ENCODE measurements at regions not wholly inside any gene's neighbourhood (a gene's known extent, or its start where the extent isn't known, plus 50 kb on each side); places are given as distances from the start of the nearest gene placed in this dataset.
"Not testable (repeated sequence)": the region's sequence is repeated elsewhere in the genome, so short reads cannot be mapped to it uniquely, and the experiment has no call there.

DNA sequence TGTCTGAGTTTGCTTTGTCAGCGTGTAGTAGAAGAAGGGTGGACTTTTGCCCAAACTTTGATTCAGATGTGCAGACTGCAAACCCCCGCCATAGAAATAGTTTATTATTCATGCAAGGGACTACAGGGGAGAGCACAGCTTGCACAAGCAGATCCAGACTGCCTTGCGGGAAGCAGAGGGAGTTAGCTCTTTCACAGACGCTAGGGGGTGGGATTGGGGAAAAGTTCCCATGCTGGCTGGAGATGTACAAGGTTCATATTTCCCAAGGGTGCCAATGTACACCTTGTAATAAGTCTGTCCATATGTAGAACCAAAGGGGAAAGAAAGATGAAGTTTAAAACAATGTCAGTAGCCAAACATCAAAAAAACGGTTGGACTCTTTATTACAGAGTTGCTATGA lies 749.7 kb upstream of the COX7C start:
- no peak for DNase-seq

DNA sequence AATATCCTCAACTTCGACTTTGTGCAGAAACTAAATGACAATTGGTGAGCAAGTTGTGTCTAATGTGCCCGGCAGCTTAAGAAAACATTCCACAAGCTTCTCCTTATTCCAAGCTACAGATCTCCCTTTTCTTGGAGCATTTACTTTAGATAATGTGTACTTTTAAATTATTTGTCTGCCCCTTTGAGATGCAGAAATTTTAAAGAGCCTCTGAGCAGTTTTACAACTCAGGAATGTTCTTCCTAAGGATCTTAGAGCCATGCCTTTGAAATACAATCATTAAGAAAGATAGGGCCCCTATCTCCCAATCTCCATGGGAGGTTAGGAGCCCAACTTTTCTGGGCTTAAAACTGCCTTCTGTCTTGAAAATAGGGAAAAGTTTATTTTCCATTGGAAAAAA lies 723.7 kb upstream of the COX7C start:
- no peak for DNase-seq

DNA sequence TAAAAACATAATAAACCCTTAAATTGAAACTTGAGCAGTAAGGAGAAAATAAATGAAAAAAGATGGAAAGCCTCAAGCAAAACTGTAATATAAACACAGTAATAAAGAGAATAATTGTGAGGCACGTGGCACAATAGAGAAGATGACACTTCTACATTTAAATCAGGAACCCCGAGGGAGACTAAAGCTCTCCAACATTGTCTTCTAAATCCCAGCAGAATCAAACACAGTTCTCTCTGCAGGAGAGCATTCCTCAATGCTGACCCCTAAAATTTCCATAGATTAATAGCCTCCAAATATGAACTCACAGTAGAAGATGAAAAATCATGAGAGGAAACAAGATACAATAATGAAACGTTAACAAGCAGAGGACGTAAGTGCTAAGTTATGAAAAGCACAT lies 721.2 kb upstream of the COX7C start:
- no peak for DNase-seq

DNA sequence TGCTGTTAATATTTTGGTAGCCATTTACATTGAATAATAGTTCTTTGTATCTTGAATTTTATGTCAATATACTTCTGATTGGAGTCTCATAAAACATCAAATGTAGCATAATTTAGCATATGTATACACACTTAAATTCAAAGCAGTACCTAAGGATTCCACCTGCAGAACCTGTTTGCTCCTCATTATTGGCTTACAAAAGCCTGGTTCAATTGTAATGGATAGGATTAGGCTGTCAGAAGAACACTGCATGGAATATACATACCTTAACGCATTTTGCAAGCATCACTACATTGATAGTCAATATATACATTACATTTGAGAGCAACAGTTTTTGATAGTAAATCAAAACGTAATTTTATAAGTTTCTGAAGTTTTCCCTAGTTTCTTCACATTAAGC lies 711.3 kb upstream of the COX7C start:
- DNase-seq: no peak

DNA sequence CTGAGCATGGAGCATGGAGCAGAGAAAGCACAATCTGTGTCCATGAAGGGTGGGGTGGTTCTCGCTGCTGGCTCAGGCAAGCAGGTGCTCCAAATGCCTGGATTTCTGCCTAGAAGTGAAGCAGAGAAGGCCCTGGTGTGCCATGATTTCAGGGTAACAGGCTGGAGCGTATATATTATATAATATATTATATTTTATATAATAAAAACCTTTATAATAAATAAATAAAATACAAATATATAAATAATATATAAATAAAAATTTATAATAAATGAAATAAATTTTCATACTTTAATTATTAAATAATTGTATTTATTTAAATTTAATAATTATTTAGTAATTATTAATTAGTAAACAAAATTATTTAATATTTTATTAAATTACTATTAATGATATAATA lies 707.4 kb upstream of the COX7C start:
- DNase-seq: no peak

DNA sequence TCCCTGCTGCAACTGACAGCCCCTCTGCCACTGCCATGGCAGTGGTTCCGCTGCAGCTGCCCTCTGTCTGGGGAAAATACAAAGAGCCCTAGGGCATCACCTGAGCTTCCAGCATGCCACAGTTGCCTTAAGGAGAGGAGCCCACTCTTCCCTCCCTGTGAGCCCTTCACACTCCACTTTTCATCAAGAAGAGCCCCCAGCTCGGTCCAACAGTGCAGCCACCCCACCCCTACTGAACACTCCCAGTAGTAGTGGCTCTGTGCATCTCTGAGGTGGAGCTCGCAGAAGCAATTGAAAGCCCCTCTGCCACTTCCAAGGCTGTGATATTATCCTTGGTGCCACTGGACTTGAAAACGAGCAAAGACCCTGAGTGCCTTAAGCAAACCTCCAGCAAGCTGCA lies 696.8 kb upstream of the COX7C start:
- no peak for DNase-seq

DNA sequence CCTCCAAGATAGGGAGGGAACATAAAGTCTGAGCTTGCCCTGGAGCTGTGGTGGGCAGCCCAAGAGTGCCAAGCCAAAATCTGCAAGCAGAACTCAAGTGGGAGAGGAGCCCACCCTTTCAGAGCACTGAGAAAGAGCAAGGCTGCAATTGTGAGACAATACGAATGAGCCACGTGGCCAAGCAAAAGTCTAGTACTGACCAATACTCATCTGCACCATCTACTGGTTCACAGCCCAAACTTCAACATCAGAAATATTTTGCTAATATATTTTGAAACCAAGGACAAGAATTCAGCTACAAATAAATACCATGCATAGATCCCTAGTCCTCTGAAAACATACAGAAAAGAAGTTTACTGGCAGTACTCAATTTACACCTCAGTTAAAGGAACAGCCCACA lies 696.2 kb upstream of the COX7C start:
- DNase-seq: no peak

DNA sequence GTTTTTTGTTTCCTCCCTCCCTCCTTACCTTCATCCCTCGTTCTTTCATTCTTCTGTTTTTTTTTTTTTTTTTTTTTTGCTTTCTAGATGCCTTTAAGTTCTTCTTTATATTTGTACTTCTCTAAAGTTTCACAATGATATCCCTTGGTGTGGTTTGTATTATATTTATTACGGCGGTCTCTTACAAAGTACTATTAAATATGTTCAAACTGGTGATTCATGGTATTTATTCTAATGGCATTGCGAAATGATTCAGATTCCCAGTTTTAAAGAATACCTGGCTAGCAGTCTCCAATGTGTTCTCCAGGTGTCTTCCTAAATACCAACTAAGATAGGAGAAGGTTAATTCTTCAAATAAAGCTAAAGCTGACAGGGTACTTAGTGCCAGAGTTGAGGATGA lies 690.1 kb upstream of the COX7C start:
- DNase-seq: no peak

DNA sequence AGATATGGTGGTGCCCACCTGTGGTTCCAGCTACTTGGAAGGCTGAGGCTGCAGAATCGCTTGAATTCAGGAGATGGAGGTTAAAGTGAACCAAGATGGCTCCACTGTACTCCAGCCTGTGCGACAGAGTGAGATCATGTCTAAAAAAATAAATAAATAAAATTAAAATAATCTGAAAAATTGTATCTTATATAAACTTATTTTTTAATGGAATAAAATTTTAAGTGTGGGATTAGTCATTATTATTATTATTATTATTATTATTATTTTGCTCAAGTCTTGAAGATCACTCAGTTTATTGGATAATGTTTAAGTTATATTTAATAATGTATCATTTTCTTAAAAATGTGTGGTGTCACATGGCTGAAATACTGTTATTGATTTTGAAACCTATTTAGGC lies 688.0 kb upstream of the COX7C start:
- no peak for DNase-seq

DNA sequence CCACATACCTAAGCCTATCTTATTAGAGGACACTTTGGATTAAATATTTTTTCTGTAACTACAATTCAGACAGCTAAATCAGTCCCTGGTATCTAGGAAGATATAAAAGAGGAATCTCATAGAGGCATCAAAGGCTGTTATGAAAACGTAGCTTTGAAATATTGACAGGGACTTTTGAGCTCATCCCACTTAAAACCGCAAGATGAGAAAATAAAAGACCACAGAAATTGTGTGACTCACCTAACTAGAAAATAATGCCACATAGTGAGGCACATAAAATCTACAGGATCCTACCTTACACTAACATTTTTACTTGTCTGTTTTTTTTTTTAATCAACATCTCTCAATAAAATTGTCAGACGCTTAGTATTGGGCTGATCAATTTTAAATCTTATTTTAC lies 686.5 kb upstream of the COX7C start:
- no peak for DNase-seq

DNA sequence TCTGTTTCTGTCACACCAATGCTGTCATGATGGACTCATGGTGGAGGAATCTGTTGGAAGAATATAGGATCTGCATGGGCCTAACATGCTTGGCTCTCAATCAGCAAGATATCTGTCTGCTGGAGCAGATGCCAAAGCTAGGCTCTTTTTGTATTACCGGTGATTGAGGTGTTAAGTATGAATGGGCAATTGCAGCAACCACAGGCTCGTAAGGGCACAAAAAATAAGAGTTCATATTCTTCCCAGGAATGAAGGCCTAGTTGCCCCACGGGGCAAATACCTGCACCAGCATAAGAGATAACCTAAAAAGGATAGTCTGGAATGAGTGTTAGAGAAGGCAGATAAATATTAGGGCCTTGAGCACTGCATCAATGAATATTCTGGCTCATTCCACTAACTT lies 679.5 kb upstream of the COX7C start:
- no peak for DNase-seq

DNA sequence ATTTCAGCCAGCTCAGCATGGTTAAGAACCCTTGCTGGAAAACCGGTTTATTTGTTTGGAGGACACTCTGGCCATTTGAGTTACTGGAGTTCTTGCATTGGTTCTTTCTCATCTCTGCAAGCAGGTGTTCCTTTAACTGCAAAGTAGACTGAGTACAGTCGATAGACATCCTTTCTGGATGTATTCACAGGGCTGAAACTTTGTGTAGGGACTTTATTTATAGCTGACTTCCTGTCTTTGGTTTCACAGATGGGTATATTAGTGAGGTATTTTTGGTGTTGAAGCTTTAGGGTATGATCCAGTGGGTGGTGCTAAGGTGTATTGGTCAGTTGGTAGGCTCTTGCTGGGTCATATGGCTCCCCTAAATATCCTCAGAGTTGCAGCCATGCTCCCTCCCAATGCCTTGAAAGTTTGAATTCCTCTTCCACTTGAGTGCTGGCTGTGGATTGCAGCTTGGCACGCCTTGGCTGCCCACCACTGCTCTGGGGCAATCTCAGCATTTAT lies 666.0 kb upstream of the COX7C start:
- no peak for DNase-seq

DNA sequence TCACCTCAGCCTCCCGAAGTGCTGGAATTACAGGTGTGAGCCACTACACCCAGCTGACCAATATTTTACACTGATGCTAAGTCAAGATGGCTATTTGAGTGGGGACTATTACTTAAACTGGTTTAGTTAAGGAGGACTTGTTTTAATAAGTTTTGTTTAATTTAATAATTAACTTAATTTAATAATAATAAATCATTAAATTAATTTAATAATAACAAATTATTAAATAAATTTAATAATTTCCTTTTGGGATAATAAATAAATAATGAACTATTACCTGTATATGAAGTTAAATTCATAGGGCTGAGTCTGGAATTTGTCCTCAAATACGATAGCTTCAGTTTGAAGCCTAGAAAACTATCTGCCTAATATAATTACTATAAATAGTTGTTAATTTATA lies 665.1 kb upstream of the COX7C start:
- no peak for DNase-seq

DNA sequence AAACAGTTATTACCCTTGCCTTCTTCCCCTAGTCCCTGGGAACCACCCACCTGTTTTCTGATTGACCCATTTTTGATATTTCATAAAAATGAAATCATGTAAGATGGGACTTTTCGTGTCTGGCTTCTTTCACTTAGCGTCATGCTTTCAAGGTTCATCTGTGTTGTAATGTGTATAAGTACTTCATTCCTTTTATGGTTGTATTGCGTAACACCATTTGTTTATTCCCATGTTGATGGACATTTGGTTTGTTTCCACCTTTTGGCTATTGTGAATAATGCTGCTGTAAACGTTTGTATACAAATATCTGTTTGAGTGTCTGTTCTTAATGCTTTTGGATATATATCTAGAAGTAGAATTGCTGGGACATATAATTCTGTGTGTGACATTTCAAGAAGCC lies 650.1 kb upstream of the COX7C start:
- DNase-seq: no peak

DNA sequence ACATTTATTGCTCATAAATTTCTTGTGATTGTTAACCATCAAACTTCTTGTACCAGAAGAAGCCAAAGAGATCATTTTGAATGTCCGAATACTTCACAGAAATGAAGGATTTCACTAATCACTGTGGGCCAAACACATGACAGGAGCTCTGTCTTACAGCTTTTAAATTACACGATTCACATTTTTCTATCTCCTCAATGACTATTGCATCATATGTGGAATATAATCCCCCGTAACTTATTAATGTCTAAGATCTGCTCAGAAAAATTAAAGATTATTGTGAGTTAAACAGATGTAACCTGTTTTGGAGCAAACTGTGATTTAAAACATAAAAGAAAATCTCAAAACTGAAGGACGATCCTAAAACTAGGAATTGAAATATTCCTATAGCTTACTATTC lies 645.2 kb upstream of the COX7C start:
- DNase-seq: no peak

DNA sequence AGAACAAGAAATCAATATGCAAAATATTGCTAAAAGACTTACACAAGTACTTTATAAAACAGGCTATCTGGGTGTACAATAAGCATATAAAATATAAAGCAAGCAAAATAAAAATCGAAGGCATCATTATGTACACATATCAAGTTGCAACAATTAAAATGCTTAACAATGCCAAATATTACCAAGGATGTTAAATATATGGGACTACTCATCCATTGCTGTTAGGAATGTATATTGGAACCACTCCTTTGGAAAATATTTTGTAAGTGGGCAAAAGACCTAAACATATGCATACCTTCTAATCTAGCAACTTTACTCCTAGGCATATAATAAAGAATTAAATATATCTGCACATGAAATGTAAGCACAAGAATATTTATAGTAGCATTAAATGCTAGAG lies 632.6 kb upstream of the COX7C start:
- DNase-seq: no peak

DNA sequence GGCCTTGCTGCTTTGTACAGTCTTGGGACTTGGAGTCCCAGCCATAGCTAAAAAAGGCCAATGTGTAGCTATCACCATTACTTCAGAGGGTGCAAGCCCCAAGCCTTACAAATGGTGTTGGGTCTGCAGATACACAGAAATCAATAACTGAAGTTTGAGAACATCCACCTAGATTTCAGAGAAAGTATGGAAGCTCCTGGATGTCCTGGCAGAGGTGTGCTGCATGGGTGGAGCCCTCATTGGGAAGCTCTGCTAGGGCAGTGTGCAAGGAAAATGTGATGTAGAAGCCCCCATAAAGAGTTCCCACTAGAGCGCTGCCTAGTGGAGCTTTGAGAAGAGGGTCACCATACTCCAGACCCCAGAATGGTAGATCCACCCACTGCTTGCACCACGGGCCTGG lies 626.7 kb upstream of the COX7C start:
- no peak for DNase-seq

DNA sequence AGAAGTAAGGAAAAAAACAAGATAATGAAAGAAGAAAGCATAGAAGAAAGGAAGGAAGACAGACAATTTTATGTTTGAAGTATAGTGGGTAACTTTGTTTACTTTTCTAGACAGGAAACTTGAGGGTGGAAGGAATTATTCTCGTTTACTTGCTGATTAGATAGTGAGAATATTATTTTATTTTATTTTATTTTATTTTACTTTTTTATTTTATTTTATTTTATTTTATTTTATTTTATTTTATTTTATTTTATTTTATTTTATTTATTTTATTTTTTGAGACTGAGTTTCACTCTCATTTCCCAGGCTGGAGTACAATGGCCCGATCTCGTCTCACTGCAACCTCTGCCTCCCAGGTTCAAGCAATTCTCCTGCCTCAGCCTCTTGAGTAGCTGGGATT lies 623.1 kb upstream of the COX7C start:
- DNase-seq: not testable (repeated sequence)

DNA sequence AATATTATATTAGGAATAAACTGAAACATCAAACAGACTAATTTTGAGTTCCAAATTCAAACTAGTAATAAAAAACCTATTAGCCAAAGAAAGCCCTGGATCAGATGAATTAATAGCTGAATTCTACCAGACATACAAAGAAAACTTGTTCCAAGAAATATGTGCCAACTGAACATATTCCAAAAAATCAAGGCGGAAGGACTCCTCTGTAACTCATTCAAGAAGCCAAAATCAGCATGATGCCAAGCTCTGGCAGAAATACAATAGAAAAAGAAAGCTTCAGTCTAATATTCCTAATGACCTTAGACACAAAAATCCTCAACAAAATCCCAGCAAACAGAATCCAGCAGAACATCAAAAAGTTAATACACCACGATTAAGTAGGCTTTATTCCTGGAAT lies 619.1 kb upstream of the COX7C start:
- DNase-seq: no peak

DNA sequence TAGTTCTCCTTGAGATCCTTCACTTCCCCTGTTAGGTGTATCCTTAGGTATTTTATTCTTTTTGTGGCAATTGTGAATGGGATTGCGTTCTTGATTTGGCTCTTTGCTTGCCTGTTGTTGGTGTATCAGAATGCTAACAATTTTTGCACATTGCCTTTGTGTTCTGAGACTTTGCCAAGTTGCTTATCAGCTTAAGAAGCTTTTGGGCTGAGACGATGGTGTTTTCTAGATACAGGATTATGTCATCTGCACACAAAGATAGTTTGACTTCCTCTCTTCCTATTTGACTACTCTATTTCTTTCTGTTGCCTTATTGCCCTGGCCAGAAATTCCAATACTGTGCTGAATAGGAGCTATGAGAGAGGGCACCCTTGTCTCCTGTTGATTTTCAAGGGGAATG lies 609.4 kb upstream of the COX7C start:
- no peak for DNase-seq

DNA sequence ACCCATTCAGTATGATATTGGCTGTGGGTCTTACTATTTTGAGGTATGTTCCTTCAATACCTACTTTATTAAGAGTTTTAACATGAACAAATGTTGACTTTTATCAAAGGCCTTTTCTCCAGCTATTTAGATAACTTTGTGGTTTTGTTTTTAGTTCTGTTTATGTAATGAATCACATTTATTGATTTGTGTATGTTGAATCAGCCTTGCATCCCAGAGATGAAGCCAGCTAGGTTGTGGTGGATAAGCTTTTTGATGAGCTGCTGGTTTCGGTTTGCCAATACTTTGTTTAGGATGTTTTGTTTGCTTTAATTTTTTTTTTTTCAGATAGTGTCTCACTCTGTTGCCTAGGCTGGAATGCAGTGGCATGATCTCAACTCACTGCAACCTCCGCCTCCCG lies 609.0 kb upstream of the COX7C start:
- DNase-seq: no peak

DNA sequence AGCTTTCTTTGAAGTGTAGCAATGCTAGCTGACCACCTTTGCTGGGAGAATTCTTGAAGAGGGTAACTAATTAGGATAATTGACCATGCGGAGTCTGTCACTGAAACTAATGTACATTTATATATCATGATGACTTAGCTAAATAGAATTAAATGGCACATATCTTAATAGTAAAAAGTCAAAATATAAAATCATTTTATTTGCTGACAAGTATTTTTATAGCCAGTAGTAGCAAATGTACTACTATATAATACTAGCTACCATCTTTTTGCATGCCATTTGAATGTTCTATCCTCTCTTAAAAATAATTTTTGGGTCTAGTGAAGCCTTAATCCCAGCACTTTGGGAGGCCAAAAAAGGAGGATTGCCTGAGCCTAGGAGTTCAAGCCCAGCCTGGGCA lies 605.8 kb upstream of the COX7C start:
- no peak for DNase-seq

DNA sequence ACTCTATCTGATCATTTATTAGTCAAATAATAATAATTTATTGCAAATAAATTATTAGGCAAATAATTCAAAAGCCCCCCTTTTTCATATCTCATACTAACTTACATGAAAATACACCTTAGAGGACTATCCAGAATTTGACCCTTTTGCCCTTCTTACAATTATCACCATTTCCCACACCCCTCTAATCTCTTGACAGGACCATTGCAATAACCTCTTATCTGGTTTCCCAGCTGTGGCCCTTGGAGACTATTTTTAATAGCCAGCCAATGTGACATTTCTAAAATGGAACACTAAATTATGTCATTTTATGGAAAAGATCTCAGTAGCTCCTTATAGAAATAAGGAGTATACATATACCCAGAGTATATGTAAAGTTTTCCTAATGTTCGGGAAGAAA lies 588.4 kb upstream of the COX7C start:
- DNase-seq: no peak

DNA sequence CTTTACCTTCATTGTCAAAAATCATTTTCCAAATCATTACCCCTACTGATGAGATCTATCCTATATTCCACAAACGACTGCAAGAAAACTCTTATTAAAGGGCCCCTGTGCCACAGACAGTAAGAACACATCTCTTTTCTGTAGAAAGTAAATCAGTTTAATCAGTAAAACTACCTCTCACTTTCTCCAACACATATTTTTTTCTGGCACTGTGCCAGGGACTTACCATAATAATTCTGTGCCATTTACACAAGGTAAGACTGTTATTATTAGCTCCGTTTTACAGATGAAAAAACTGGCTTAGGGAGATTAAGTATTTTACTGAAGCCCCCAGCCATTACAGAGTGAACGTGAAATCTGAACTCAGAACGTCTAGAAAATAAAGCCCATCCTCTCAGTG lies 587.0 kb upstream of the COX7C start:
- no peak for DNase-seq

DNA sequence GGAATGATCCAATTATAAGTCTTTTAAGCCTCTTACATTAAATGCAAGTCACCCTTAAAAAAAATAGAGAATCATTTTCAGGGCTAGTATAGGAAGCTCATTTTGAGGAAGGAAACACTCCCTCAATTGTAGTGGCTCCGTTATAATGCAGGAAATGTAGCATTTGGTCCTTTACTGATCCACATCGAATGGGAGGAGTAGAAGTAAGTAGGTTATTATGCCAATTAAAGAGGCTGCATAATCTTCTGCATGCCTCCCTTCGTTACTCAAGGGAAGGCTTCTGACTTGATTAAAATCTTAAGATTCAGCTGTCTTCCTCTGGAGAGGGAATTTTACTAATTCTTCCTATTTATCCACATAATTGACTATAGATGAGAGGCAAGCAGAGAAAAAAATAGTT lies 579.2 kb upstream of the COX7C start:
- DNase-seq: no peak

DNA sequence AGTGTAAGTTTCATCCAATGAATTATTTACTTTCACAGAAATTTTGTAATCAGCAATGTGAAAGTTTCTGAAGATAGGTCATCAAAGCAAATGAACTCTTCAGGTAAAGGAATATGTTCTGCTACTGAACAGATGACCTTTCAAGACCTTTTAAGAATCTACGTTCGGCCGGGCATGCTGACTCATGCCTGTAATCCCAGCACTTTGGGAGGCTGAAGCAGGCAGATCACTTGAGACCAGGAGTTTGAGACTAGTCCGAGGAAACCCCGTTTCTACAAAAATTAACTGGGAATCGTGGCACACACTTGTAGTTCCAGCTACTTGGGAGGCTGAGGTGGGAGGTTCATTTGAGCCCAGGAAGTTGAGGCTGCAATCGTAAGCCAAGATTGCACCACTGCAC lies 578.4 kb upstream of the COX7C start:
- no peak for DNase-seq

Data from NCI-H1436 treated with DMSO at 0.1 percent for 48 hours (cell line).